ENCODE measurements at regions not wholly inside any gene's neighbourhood (a gene's known extent, or its start where the extent isn't known, plus 50 kb on each side); places are given as distances from the start of the nearest gene placed in this dataset.
"Not testable (repeated sequence)": the region's sequence is repeated elsewhere in the genome, so short reads cannot be mapped to it uniquely, and the experiment has no call there.

DNA sequence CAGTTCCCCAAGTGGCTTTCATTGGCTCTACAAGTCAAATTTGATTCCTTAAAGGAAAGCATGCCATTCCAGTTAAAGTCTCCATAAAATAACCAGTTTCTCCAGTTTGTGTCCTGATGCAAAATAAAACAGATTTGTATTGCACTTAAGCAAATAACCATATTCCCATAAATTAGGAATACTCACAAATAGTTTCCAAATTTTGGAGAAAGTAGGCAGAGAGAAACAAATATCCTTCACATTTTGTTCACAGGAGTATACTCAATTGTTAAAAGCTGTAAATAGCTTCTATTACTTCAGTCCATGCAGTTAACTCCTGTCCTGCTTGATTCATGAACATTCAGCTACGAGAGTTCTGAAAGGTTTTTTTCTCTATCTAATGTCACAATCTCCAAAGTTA is 281.4 kb upstream of the RGS17 start:
- DNase-seq (ENCODE audit: low spot score), result no peak

DNA sequence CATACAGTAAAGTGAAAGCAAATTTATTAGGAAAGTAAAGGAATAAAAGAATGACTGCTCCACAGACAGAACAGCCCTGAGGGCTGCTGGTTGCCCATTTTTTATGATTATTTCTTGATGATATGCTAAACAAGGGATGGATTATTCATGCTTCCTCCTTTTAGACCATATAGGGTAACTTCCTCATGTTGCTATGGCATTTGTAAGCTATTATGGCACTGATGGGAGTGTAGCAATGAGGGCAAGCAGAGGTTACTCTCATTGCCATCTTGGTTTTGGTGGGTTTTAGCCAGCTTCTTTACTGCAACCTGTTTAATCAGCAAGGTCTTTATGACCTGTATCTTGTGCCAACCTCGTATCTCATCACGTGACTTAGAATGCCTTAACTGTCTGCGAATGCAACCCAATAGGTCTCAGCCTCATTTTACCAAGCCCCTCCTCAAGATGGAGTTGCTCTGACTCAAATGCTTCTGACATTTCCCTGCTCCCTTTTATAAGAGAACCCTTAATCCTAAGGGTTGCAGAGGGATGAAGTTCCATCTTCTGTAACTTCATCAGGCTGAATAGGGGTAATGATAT is 280.1 kb upstream of the RGS17 start:
- DNase-seq (ENCODE audit: low spot score), result no peak

DNA sequence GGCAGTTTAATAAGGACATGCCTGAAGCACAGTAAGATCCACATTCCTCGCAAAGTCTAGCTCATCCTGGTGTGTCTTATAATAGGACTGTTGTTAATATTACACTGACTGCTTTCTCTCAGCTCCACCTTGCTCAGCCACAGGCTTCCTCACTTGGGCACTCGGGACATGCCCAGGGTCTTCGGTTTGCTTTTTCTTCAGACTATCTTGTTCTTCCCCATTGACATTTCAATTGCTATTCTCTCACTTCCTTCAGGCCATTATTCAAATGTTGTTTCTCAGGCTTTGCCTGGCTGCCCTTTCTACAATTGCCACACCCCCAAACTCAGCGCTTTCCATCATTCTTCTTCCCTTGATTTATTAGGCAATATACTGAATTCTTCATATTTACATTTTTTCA is 274.8 kb upstream of the RGS17 start:
- no peak for DNase-seq (ENCODE audit: low spot score)

DNA sequence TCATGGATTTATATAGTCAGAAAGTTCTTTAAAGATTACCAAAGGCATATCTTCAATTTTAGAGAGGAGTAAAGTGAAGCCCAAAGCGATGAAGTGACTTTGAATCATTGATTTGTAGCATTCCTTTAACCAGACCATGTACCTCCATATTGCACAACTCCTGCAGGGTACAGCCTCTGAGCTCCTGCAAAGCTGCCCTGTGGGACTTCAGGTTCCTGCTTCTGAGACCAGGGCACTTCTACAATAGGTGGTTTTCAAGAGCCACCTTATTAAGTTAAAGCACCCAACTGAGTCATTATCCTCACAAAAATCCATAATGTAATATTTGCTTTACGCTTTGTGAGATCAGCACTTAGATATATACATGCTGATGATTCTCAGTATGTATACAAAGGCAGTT is 270.7 kb upstream of the RGS17 start:
- DNase-seq (ENCODE audit: low spot score), result no peak

DNA sequence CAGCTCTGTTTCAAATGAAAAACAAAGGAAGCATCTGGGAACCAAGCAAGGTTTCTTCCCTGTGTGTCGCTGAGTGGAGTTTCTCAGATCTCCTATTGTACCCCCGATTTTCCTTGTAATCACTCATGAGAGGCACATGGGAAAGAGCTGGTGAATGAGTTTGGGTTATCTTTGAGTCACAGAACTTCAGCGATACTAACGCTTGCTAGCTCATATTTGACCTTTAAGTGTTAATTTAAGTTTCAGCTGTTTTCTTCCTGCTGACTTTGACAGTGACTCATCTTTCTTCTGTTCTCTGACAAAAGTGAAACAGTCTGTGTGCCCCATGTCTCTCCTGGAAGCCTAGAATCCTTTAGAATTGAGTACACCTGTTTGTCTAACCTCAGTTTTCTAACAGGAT is 261.1 kb upstream of the RGS17 start:
- no peak for DNase-seq (ENCODE audit: low spot score)

DNA sequence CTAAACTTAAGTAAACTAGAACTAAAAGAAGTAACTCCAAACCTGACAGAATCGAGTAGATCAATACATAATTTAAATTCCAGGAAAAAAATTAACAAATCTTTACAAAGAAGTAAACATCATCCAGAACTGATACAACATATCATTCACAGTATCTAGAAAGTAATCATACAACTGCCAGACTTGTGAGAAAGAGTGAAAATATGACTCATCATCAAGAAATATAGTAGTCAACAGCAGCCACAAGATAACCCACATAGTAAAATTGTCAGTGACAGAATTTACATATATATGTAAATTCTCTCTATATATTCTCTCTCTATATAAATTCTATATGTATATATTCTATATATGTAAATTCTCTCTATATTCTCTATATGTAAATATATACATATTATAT is 242.8 kb upstream of the RGS17 start:
- no peak for DNase-seq (ENCODE audit: low spot score)

GRCh38 chr6:153368131-153368530 is 237.0 kb upstream of the RGS17 start:
- no peak for DNase-seq (ENCODE audit: low spot score)

GRCh38 chr6:153367021-153367420 is 235.9 kb upstream of the RGS17 start:
- no peak for DNase-seq (ENCODE audit: low spot score)

GRCh38 chr6:153357391-153357790 is 226.3 kb upstream of the RGS17 start:
- DNase-seq (ENCODE audit: low spot score), result no peak

GRCh38 chr6:153340568-153340967 is 209.5 kb upstream of the RGS17 start:
- DNase-seq (ENCODE audit: low spot score), result no peak

GRCh38 chr6:153334121-153334520 is 203.0 kb upstream of the RGS17 start:
- no peak for DNase-seq (ENCODE audit: low spot score)

DNA sequence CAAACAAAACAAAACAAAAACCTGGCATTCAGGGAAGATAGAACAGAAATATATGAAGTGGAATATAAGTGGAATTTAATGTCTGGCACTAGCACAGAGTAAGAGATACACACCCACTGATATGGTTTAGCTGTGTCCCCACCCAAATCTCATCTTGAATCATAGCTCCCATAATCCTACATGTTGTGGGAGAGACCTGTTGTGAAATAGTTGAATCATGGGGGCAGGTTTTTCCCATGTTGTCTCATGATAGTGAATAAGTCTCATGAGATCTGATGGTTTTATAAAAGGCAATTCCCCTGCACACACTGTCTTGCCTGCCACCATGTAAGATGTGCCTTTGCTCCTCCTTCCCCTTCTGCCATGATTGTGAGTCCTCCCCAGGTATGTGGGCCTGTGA is 200.1 kb upstream of the RGS17 start:
- DNase-seq (ENCODE audit: low spot score), result not testable (repeated sequence)

DNA sequence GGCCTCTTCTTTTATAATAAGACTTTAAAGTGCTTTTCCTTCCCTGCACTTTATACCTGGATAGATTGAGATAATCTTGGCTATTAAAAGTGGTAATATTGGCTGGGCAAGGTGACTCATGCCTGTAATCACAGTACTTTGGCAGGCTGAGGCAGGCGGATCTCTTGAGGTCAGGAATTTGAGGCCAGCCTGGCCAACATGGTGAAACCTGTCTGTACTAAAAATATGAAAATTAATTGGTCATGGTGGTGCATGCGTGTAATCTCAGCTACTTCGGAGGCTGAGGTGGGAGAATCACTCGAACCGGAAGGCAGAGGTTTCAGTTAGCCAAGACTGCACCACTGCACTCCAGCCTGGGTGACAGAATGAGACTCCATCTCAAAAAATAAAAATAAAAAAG is 197.1 kb upstream of the RGS17 start:
- DNase-seq (ENCODE audit: low spot score), result no peak

DNA sequence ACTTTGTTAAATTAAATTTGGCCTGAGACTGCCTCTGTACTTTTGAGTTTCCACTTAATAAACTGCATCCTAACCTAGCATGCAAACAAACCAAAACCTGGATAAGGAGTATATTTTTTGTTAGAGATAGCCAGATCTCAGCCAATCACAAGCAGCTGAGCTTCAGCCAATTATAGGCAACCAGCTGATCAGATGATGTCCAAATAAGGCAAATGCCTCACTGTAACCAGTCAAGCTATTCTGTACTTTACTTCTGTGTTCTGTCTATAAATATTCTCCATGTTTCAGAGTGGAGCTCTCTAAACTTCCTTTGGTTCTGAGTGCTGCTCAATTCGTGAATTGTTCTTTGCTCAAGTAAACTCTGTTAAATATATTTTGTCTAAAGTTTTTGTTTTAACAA is 194.6 kb upstream of the RGS17 start:
- DNase-seq (ENCODE audit: low spot score), result no peak

GRCh38 chr6:153312634-153313033 is 181.6 kb upstream of the RGS17 start:
- DNase-seq (ENCODE audit: low spot score), result no peak

GRCh38 chr6:153309651-153310050 is 178.6 kb upstream of the RGS17 start:
- DNase-seq (ENCODE audit: low spot score), result no peak

GRCh38 chr6:153302133-153302532 is 171.1 kb upstream of the RGS17 start:
- DNase-seq (ENCODE audit: low spot score), result no peak

DNA sequence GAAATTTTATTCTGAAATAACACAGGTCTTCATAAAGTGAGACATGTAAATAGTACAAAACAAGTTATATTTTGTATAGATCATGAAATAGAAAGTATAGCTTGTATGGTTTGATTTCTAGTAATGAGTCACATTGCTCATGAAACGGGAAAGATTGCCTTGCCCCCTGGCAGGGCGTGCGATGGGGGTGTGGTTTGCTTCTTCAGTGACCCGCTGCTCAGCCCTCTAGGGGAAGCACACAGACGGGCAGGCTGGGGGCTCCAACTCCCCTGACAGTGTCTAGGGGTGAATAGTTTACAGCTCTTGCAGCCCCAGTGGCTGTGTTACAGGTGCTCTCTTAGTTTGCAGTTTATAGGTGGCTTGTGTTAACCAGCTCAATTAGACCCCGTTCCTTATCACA is 170.5 kb upstream of the RGS17 start:
- DNase-seq (ENCODE audit: low spot score), result no peak

DNA sequence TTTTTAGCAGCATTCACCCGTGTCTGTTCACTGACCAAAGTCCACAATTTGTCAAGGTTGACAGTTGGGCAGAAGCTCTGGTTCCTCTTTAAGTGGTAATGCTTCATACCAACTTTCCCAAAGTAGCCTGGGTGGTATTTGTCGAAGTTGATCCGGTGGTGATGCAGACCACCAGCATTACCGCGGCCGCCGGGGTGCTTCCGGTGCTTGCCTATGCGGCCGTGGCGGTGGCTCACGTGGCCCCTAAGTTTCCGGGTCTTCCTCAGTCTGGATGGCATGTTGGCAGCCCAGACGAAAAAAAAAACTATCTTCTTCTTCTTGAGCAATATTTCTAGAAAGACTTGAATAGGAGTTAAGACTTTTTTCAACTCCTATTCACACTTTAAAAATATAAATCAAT is 151.4 kb upstream of the RGS17 start:
- DNase-seq (ENCODE audit: low spot score), result not testable (repeated sequence)

DNA sequence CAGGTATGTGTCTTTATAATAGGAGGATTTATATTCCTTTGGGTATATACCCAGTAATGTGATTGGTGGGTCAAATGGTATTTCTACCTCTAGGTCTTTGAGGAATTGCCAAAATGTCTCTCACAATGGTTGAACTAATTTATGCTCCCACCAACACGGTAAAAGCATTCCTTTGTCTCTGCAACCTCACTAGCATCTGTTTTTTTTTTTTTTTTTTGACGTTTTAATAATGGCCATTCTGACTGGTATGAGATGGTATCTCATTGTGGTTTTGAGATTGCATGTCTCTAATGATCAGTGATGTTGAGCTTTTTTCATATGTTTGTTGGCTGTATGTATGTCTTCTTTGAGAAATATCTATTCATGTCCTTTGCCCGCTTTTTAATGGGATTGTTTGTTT is 144.9 kb upstream of the RGS17 start:
- no peak for DNase-seq (ENCODE audit: low spot score)

DNA sequence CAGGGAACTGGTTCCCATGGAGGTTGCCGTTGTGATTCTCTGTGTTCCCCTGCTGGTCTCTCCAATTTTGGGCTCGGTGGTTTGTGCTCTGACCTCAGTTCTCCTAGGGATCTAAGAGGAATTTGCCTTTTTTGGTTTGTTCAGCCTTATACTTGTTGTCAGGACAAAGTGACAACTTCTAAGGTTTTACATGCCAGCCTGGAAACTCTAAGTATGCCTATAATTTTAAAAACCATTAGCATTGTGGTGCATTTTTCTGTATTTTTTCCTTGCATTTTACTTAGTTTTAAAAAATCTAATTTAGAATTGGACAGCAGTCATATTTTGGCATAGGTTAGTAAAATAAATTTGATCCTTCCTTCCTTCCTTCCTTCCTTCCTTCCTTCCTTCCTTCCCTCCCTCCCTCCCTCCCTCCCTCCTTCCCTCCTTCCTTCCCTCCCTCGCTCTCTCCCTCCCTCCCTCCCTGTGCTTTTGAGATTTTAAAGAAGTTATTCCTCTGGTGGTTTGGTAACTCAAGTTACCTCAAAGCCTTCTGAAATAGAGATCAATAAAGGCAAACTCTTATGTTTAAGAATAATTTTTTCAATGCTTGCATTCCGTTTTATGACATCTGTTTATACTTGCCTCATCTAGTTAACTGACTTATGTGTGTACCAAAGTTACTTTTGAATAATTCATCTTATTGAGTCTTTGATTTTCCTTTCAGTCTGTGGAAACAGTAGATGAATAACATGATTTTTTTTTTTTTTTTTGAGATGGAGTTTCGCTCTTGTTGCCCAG is 141.3 kb upstream of the RGS17 start:
- no peak for DNase-seq (ENCODE audit: low spot score)

DNA sequence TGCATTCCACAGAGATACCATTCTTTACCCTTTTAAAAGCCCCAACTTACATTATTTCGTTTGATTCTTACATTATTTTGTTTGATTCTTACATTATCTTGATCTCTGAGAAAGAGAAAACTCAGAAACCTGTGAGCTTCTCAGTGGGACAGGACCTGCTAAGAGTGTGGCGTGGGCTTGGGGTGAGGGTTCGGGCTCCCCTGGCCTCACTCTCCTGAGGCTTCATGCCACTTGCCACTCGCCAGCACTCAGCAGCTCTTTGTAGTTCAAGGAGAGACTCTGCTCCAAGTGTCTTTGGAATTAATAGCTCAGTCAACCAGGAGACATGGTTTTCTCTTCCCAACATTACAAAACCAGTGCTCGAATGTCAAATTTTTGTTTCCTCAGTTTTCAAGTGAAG is 132.4 kb upstream of the RGS17 start:
- DNase-seq (ENCODE audit: low spot score), result no peak

DNA sequence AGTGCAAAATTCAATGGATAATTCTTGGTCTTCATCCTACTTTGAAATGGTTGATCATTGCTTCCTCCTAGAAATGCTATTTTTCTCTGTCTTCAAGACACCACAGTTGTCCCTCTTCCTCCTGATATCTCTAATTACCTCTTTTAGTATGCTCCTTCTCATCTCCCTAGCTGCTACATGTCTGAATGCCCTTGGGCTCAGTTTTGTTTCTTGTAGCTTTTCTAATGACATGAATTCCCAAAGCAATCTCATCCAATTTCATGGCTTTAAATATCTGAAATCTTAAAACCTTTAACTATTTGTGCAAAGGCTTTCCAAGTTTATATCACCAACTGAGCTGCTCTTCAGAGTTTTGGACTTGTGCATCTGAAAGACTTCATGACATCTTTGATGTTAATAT is 120.2 kb upstream of the RGS17 start:
- no peak for DNase-seq (ENCODE audit: low spot score)

- DNase-seq (ENCODE audit: low spot score), result no peak
These were observed 106.6 kb upstream of the RGS17 start for GRCh38 chr6:153237670-153238069.
